Osteoblast (primary cell): ENCODE measurements at regions not wholly inside any gene's neighbourhood (a gene's known extent, or its start where the extent isn't known, plus 50 kb on each side); places are given as distances from the start of the nearest gene placed in this dataset.

Experiments
- DNase-seq: peaks from one replicate; pipeline ENCODE4 v3.0.0; 2011; ENCODE audit warnings: low spot score, mixed read lengths; ENCODE audit not compliant: insufficient read length; ENCODE audit errors: missing footprints
- H2AFZ ChIP-seq: 2 replicates; pipeline ENCODE4 v1.6.0; 2011; ENCODE audit warnings: mild to moderate bottlenecking, low read length
- H3K27ac ChIP-seq: 2 replicates; pipeline ENCODE4 v1.5.1; 2011; ENCODE audit warnings: mild to moderate bottlenecking, low read depth, low read length, moderate library complexity
- H3K27me3 ChIP-seq: 2 replicates; pipeline ENCODE4 v1.6.0; 2012; ENCODE audit warnings: mild to moderate bottlenecking, control low read depth, inconsistent platforms, low read length, moderate library complexity; ENCODE audit not compliant: insufficient read depth
- H3K36me3 ChIP-seq: 2 replicates; pipeline ENCODE4 v1.5.1; 2011; ENCODE audit warnings: mild to moderate bottlenecking, low read length, control low read depth, moderate library complexity; ENCODE audit not compliant: insufficient read depth
- H3K4me1 ChIP-seq: 2 replicates; pipeline ENCODE4 v1.5.1; 2011; ENCODE audit warnings: mild to moderate bottlenecking, low read length, control low read depth, moderate library complexity; ENCODE audit not compliant: insufficient read depth
- H3K4me2 ChIP-seq: 2 replicates; pipeline ENCODE4 v1.6.0; 2011; ENCODE audit warnings: mild to moderate bottlenecking, low read length; ENCODE audit not compliant: insufficient read depth
- H3K4me3 ChIP-seq: fragments of 200-600 bp; sonication (generic); 3 replicates; pipeline ENCODE4 v1.5.1; 2012; ENCODE audit warnings: mild to moderate bottlenecking, low read length, inconsistent platforms; ENCODE audit not compliant: insufficient read depth
- H3K79me2 ChIP-seq: 2 replicates; pipeline ENCODE4 v1.6.0; 2012; ENCODE audit warnings: mild to moderate bottlenecking, low read length, control low read depth, inconsistent platforms; ENCODE audit not compliant: insufficient read depth
- H3K9me3 ChIP-seq: 2 replicates; pipeline ENCODE4 v1.5.1; 2011; ENCODE audit warnings: low read depth, low read length, control low read depth
- H4K20me1 ChIP-seq: 2 replicates; pipeline ENCODE4 v1.6.0; 2012; ENCODE audit warnings: mild to moderate bottlenecking, low read length, control low read depth; ENCODE audit not compliant: insufficient read depth
- TF ChIP-seq, protein P1 (sequence below): IDR thresholded peaks from 2 replicates; pipeline ENCODE4 v1.5.1; 2011; ENCODE audit warnings: mild to moderate bottlenecking, low read depth, low read length, moderate library complexity; ENCODE audit errors: extremely low read depth

DNA sequence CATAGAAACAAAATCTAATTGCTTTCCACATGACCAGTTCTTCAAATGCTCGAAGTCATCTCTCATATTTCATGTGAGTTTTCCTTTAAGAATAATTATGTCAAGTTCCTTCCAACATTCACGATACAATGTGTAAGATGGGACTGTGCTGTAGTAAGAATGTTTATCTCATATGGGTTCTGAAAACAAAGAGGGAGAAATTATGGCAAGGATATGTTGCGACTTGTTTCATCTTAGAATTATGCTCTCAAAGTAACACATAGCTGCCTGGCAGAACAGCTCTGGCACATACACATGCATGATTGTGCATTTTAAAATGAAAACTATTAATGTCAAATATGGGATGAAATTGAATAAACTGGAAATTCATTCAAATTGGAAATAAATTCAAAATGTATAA is 314.8 kb upstream of the ACVR2A start:
- Histone ChIP-seq H3K79me2 (no peaks in the 10 kb centered on the region), H3K4me1 (no peaks in the 10 kb centered on the region), H4K20me1 (no peaks in the 10 kb centered on the region), H3K27ac (no peak overlapping the region), H3K36me3 (no peaks in the 10 kb centered on the region), H3K4me2 (no peak overlapping the region), H3K9me3 (no peaks in the 10 kb centered on the region), H3K4me3 (no peak overlapping the region), H2AFZ (no peak overlapping the region), H3K27me3 (no peaks in the 10 kb centered on the region)
- no peak for DNase-seq
- TF ChIP-seq, protein P1, sequence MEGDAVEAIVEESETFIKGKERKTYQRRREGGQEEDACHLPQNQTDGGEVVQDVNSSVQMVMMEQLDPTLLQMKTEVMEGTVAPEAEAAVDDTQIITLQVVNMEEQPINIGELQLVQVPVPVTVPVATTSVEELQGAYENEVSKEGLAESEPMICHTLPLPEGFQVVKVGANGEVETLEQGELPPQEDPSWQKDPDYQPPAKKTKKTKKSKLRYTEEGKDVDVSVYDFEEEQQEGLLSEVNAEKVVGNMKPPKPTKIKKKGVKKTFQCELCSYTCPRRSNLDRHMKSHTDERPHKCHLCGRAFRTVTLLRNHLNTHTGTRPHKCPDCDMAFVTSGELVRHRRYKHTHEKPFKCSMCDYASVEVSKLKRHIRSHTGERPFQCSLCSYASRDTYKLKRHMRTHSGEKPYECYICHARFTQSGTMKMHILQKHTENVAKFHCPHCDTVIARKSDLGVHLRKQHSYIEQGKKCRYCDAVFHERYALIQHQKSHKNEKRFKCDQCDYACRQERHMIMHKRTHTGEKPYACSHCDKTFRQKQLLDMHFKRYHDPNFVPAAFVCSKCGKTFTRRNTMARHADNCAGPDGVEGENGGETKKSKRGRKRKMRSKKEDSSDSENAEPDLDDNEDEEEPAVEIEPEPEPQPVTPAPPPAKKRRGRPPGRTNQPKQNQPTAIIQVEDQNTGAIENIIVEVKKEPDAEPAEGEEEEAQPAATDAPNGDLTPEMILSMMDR, result no peak

DNA sequence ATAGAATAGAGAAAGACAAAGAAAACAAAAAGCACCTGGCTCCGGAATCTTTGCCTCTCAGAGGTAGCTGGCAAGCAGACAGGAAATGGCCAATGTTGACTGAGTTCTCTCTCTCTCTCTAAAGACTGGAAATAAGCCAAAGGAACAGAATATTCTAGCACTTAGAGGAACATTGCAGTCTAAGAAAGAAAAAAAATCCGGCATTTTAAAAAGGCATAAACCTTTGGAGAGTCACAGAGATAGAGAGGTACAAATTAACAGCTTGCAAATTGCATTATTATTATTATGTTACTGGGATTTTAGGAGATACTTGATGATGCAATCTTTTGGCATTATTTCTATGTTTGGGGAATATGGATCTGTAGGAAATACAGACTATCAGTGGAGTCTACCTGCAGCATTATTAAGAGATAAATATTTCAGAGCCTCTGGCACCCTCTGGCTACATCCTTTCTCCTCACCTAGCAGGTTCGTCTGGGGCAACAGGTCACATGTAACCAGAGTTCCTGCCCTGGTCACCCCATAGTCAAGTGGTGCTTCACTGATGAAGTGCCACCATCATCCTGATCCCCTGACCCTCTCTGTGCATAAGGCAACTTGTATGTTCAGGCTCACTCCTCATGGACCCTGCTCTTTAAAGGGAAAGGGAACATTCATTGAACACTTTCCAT is 318.9 kb upstream of the ACVR2A start:
- Histone ChIP-seq H3K4me2 (no peak overlapping the region), H3K79me2 (no peaks in the 10 kb centered on the region), H3K27ac (no peak overlapping the region), H4K20me1 (no peaks in the 10 kb centered on the region), H3K36me3 (no peaks in the 10 kb centered on the region), H3K9me3 (no peaks in the 10 kb centered on the region), H2AFZ (no peak overlapping the region), H3K27me3 (no peaks in the 10 kb centered on the region), H3K4me3 (no peak overlapping the region), H3K4me1 (no peaks in the 10 kb centered on the region)
- TF ChIP-seq, protein P1, result no peak
- DNase-seq, result no peak

DNA sequence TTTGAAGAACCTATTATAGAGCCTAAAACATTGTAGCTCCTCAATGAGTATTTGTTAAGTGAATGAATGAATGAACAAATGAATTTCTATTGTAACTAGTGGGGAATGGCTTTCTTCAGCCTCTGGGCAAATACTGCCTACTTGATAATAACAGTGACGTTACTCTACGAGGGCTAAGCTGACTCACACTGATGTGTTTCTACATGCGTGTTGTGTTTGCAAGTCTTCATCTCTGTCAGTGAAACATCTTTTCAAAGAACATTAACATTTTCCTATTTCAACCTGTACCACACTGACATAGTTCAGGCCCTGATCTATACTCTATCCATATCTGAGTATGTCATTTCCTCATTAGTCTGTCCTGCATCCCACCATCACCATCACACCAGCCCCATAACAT is 319.9 kb upstream of the ACVR2A start:
- no peak overlapping the region for H3K4me3 ChIP-seq
- H3K27ac ChIP-seq, result no peak overlapping the region
- H3K27me3 ChIP-seq, result no peaks in the 10 kb centered on the region
- no peak for DNase-seq
- no peaks in the 10 kb centered on the region for H3K79me2 ChIP-seq
- no peak overlapping the region for H3K4me2 ChIP-seq
- TF ChIP-seq, protein P1, result no peak
- H2AFZ ChIP-seq, result no peak overlapping the region
- no peaks in the 10 kb centered on the region for H3K4me1 ChIP-seq
- H4K20me1 ChIP-seq, result no peaks in the 10 kb centered on the region
- no peaks in the 10 kb centered on the region for H3K36me3 ChIP-seq
- no peaks in the 10 kb centered on the region for H3K9me3 ChIP-seq

- Histone ChIP-seq H3K79me2 (no peaks in the 10 kb centered on the region), H3K36me3 (no peaks in the 10 kb centered on the region), H3K27ac (no peak overlapping the region), H4K20me1 (no peaks in the 10 kb centered on the region), H3K4me2 (no peak overlapping the region), H2AFZ (no peak overlapping the region), H3K27me3 (no peaks in the 10 kb centered on the region), H3K4me3 (no peak overlapping the region), H3K9me3 (no peaks in the 10 kb centered on the region), H3K4me1 (no peaks in the 10 kb centered on the region)
- TF ChIP-seq, protein P1, result no peak
- no peak for DNase-seq
These were observed 321.4 kb upstream of the ACVR2A start for GRCh38 chr2:147523415-147523814.
